ENCODE measurements at regions not wholly inside any gene's neighbourhood (a gene's known extent, or its start where the extent isn't known, plus 50 kb on each side); places are given as distances from the start of the nearest gene placed in this dataset.

- Mint-ChIP-seq H3K36me3 (ENCODE audit: insufficient read depth) (no peaks in the 10 kb centered on the region), H3K4me3 (no peak overlapping the region), H3K27me3 (ENCODE audit: low read depth) (peaks cover 5% of the 10 kb centered on the region), H3K4me1 (ENCODE audit: low read depth) (no peaks in the 10 kb centered on the region), H3K9me3 (no peaks in the 10 kb centered on the region)
- ATAC-seq (no peak), DNase-seq (no peak)
Measured at GRCh38 chr2:120904830-120905234, 169.2 kb downstream of the GLI2 start.

- peaks cover 5% of the 10 kb centered on the region for H3K27me3 Mint-ChIP-seq (ENCODE audit: low read depth)
- no peaks in the 10 kb centered on the region for H3K4me1 Mint-ChIP-seq (ENCODE audit: low read depth)
- H3K4me3 Mint-ChIP-seq = no peak overlapping the region
- H3K36me3 Mint-ChIP-seq (ENCODE audit: insufficient read depth) = no peaks in the 10 kb centered on the region
- DNase-seq (no peak), ATAC-seq (no peak)
- no peaks in the 10 kb centered on the region for H3K9me3 Mint-ChIP-seq
Measured at GRCh38 chr2:120905298-120905697, 169.6 kb downstream of the GLI2 start.

- no peak for DNase-seq
- Mint-ChIP-seq H3K36me3 (ENCODE audit: insufficient read depth) (no peaks in the 10 kb centered on the region), H3K4me1 (ENCODE audit: low read depth) (no peaks in the 10 kb centered on the region), H3K9me3 (no peaks in the 10 kb centered on the region), H3K4me3 (no peak overlapping the region), H3K27me3 (ENCODE audit: low read depth) (peaks cover 5% of the 10 kb centered on the region)
- ATAC-seq = no peak
Measured at GRCh38 chr2:120905824-120906571, 170.3 kb downstream of the GLI2 start.

- Mint-ChIP-seq H3K27me3 (ENCODE audit: low read depth) (peaks cover 5% of the 10 kb centered on the region), H3K4me1 (ENCODE audit: low read depth) (no peaks in the 10 kb centered on the region), H3K36me3 (ENCODE audit: insufficient read depth) (no peaks in the 10 kb centered on the region), H3K4me3 (no peak overlapping the region), H3K9me3 (no peaks in the 10 kb centered on the region)
- ATAC-seq = no peak
- DNase-seq = no peak
Measured at GRCh38 chr2:120906914-120907313, 171.2 kb downstream of the GLI2 start.

GRCh38 chr2:120907822-120908221 is 172.2 kb downstream of the GLI2 start:
- no peaks in the 10 kb centered on the region for H3K4me1 Mint-ChIP-seq (ENCODE audit: low read depth)
- no peaks in the 10 kb centered on the region for H3K9me3 Mint-ChIP-seq
- no peaks in the 10 kb centered on the region for H3K36me3 Mint-ChIP-seq (ENCODE audit: insufficient read depth)
- H3K4me3 Mint-ChIP-seq = no peak overlapping the region
- no peak for DNase-seq
- ATAC-seq = no peak
- H3K27me3 Mint-ChIP-seq (ENCODE audit: low read depth) = peaks cover 4% of the 10 kb centered on the region

GRCh38 chr2:120908314-120908975 is 172.8 kb downstream of the GLI2 start:
- Mint-ChIP-seq H3K4me1 (ENCODE audit: low read depth) (no peaks in the 10 kb centered on the region), H3K9me3 (no peaks in the 10 kb centered on the region), H3K36me3 (ENCODE audit: insufficient read depth) (no peaks in the 10 kb centered on the region), H3K4me3 (no peak overlapping the region), H3K27me3 (ENCODE audit: low read depth) (peaks cover 3% of the 10 kb centered on the region)
- ATAC-seq (no peak), DNase-seq (no peak)

GRCh38 chr2:120909102-120909501 is 173.4 kb downstream of the GLI2 start:
- no peaks in the 10 kb centered on the region for H3K36me3 Mint-ChIP-seq (ENCODE audit: insufficient read depth)
- ATAC-seq (no peak), DNase-seq (no peak)
- H3K4me3 Mint-ChIP-seq = no peak overlapping the region
- no peaks in the 10 kb centered on the region for H3K27me3 Mint-ChIP-seq (ENCODE audit: low read depth)
- no peaks in the 10 kb centered on the region for H3K9me3 Mint-ChIP-seq
- H3K4me1 Mint-ChIP-seq (ENCODE audit: low read depth) = no peaks in the 10 kb centered on the region

GRCh38 chr2:120910164-120910563 is 174.5 kb downstream of the GLI2 start:
- no peak for ATAC-seq
- DNase-seq = no peak
- Mint-ChIP-seq H3K4me3 (no peak overlapping the region), H3K4me1 (ENCODE audit: low read depth) (no peaks in the 10 kb centered on the region), H3K36me3 (ENCODE audit: insufficient read depth) (no peaks in the 10 kb centered on the region), H3K9me3 (no peaks in the 10 kb centered on the region), H3K27me3 (ENCODE audit: low read depth) (no peaks in the 10 kb centered on the region)

GRCh38 chr2:120910956-120911951 is 175.6 kb downstream of the GLI2 start:
- no peaks in the 10 kb centered on the region for H3K9me3 Mint-ChIP-seq
- DNase-seq (no peak), ATAC-seq (no peak)
- H3K36me3 Mint-ChIP-seq (ENCODE audit: insufficient read depth) = no peaks in the 10 kb centered on the region
- no peaks in the 10 kb centered on the region for H3K4me1 Mint-ChIP-seq (ENCODE audit: low read depth)
- no peaks in the 10 kb centered on the region for H3K27me3 Mint-ChIP-seq (ENCODE audit: low read depth)
- no peak overlapping the region for H3K4me3 Mint-ChIP-seq

- Mint-ChIP-seq H3K27me3 (ENCODE audit: low read depth) (no peaks in the 10 kb centered on the region), H3K4me1 (ENCODE audit: low read depth) (no peaks in the 10 kb centered on the region), H3K4me3 (no peak overlapping the region), H3K36me3 (ENCODE audit: insufficient read depth) (no peaks in the 10 kb centered on the region), H3K9me3 (no peaks in the 10 kb centered on the region)
- DNase-seq = no peak
- no peak for ATAC-seq
Measured at GRCh38 chr2:120912101-120912985, 176.7 kb downstream of the GLI2 start.

- no peaks in the 10 kb centered on the region for H3K4me1 Mint-ChIP-seq (ENCODE audit: low read depth)
- DNase-seq = no peak
- no peak overlapping the region for H3K4me3 Mint-ChIP-seq
- H3K9me3 Mint-ChIP-seq = no peaks in the 10 kb centered on the region
- ATAC-seq = no peak
- H3K36me3 Mint-ChIP-seq (ENCODE audit: insufficient read depth) = no peaks in the 10 kb centered on the region
- H3K27me3 Mint-ChIP-seq (ENCODE audit: low read depth) = no peaks in the 10 kb centered on the region
Measured at GRCh38 chr2:120913972-120914838, 178.5 kb downstream of the GLI2 start.

GRCh38 chr2:120914839-120915521 is 179.3 kb downstream of the GLI2 start:
- DNase-seq (no peak), ATAC-seq (no peak)
- Mint-ChIP-seq H3K9me3 (no peaks in the 10 kb centered on the region), H3K4me3 (no peak overlapping the region), H3K4me1 (ENCODE audit: low read depth) (no peaks in the 10 kb centered on the region), H3K36me3 (ENCODE audit: insufficient read depth) (no peaks in the 10 kb centered on the region), H3K27me3 (ENCODE audit: low read depth) (no peaks in the 10 kb centered on the region)
